ENCODE measurements at regions not wholly inside any gene's neighbourhood (a gene's known extent, or its start where the extent isn't known, plus 50 kb on each side); places are given as distances from the start of the nearest gene placed in this dataset.

DNA sequence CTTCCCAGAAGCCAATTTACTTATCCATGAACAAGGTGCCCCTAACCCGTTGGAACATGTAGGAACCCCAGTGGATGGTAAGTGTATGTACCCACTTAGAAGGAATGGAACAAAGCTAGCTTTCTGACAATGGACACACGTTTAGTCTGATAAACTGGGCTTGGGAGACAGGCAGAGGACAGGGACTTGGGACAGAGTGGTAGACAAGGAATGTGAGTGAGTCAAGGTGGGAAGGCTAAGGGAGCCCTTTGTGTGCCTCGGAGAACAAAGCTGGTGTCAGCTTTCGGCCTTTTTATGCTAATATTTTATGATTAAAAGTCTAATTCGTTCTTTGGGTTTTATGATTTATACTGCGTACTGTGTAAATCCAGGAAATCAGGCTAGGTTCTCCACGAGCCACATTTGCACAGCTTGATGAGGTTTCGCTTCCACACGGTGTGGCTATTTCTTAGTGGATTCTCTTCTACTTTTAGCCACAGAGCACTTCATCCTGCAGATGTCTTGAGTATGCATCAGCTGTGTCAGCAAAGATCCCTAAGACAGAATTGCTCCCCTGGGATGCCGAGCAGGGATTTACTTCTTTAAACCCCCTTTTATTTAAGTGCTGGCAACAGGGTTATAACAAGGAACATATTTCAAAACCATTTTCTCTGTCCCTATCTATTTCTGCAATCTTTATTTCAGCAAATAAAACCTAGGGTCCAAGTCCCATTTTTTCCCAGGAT lies 258.5 kb downstream of the DLEU7 start:
- TF ChIP-seq ZNF433 (tag by site-specific recombination; IDR thresholded peaks at IDR 0.05; ENCODE audit: low read depth) (no peak), TCF7L2 (IDR thresholded peaks at IDR 0.05; ENCODE audit: borderline replicate concordance, low read depth, low read length) (no peak), ZFP3 (tag by site-specific recombination; IDR thresholded peaks at IDR 0.05; ENCODE audit: low read depth) (no peak)
- TF ChIP-seq, protein P1, sequence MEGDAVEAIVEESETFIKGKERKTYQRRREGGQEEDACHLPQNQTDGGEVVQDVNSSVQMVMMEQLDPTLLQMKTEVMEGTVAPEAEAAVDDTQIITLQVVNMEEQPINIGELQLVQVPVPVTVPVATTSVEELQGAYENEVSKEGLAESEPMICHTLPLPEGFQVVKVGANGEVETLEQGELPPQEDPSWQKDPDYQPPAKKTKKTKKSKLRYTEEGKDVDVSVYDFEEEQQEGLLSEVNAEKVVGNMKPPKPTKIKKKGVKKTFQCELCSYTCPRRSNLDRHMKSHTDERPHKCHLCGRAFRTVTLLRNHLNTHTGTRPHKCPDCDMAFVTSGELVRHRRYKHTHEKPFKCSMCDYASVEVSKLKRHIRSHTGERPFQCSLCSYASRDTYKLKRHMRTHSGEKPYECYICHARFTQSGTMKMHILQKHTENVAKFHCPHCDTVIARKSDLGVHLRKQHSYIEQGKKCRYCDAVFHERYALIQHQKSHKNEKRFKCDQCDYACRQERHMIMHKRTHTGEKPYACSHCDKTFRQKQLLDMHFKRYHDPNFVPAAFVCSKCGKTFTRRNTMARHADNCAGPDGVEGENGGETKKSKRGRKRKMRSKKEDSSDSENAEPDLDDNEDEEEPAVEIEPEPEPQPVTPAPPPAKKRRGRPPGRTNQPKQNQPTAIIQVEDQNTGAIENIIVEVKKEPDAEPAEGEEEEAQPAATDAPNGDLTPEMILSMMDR (tag by site-specific recombination; IDR thresholded peaks at IDR 0.05): no peak
- TF ChIP-seq, protein P2, sequence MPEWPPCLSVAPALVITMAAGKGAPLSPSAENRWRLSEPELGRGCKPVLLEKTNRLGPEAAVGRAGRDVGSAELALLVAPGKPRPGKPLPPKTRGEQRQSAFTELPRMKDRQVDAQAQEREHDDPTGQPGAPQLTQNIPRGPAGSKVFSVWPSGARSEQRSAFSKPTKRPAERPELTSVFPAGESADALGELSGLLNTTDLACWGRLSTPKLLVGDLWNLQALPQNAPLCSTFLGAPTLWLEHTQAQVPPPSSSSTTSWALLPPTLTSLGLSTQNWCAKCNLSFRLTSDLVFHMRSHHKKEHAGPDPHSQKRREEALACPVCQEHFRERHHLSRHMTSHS (tag by site-specific recombination; IDR thresholded peaks at IDR 0.05): no peak
- TF ChIP-seq, protein P3, sequence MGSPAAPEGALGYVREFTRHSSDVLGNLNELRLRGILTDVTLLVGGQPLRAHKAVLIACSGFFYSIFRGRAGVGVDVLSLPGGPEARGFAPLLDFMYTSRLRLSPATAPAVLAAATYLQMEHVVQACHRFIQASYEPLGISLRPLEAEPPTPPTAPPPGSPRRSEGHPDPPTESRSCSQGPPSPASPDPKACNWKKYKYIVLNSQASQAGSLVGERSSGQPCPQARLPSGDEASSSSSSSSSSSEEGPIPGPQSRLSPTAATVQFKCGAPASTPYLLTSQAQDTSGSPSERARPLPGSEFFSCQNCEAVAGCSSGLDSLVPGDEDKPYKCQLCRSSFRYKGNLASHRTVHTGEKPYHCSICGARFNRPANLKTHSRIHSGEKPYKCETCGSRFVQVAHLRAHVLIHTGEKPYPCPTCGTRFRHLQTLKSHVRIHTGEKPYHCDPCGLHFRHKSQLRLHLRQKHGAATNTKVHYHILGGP (tag by site-specific recombination; IDR thresholded peaks at IDR 0.05): no peak

Measured in HEK293 (cell line).